Sigmoid colon (tissue), 3 donors: ENCODE measurements at regions not wholly inside any gene's neighbourhood (a gene's known extent, or its start where the extent isn't known, plus 50 kb on each side); places are given as distances from the start of the nearest gene placed in this dataset.

Source experiments
- CTCF ChIP-seq, 4 experiments: fragments of 450-650 bp in 3 of 4; fragments of 200-600 bp in 1 of 4; IDR thresholded peaks; one replicate each; pipeline ENCODE4 v1.5.1; 2016 to 2019; ENCODE audit warnings: antibody characterized with exemption in 4 of 4, mild to moderate bottlenecking in 3 of 4, moderate library complexity in 2 of 4
- POLR2A ChIP-seq, 2 donors: fragments of 450-650 bp; IDR thresholded peaks; one replicate each; pipeline ENCODE4 v1.6.1; 2016; ENCODE audit warnings: antibody characterized with exemption in 2 of 2, mild to moderate bottlenecking in 2 of 2, moderate library complexity in 2 of 2

- TF ChIP-seq CTCF (IDR thresholded peaks at IDR 0.05) (no peak), POLR2A (IDR thresholded peaks at IDR 0.05) (no peak)
Observed at GRCh38 chr13:65300220-65300619, 1929.9 kb downstream of the PCDH9 start.
